Panc1 (cell line): ENCODE measurements at regions not wholly inside any gene's neighbourhood (a gene's known extent, or its start where the extent isn't known, plus 50 kb on each side); places are given as distances from the start of the nearest gene placed in this dataset.

Experiments used
- ATAC-seq: fragments of 200-7000 bp; cut with Tn5 transposase; 2 replicates; pipeline ENCODE4 v1.9.1; 2020; ENCODE audit warnings: mild to moderate bottlenecking, moderate library complexity
- BruUV-seq: library from RNA; stranded (reverse); fragments of 400-500 nt; replicated peaks from 2 replicates; lab custom pipeline; 2021; lab: Mats Ljungman, UMichigan
- CTCF ChIA-PET: fragments of 300-600 bp; sonication (Branson Sonifier 250); formaldehyde crosslinking; loops from one replicate; lab custom pipeline; 2022; ENCODE audit warnings: antibody characterized with exemption; lab: Charles Lee
- POLR2A ChIA-PET: fragments of 300-600 bp; sonication (Branson Sonifier 250); formaldehyde crosslinking; loops from one replicate; lab custom pipeline; 2022; ENCODE audit warnings: antibody characterized with exemption; lab: Charles Lee
- DNase-seq: peaks from one replicate; pipeline ENCODE4 v3.0.0-alpha.2; 2010; ENCODE audit warnings: low read depth, low spot score
- H3K27ac ChIP-seq: 2 replicates; pipeline ENCODE4 v1.5.1; 2011; ENCODE audit warnings: mild to moderate bottlenecking, low read length, inconsistent platforms
- H3K27me3 ChIP-seq: fragments of 200-500 bp; sonication (Bioruptor generic); 2 replicates; pipeline ENCODE4 v1.6.0; 2014; ENCODE audit warnings: low read length, inconsistent platforms; ENCODE audit not compliant: control insufficient read depth, insufficient read depth
- H3K36me3 ChIP-seq: fragments of 200-500 bp; sonication (Bioruptor generic); 2 replicates; pipeline ENCODE4 v1.5.1; 2014; ENCODE audit warnings: inconsistent platforms, mild to moderate bottlenecking, low read length, moderate library complexity; ENCODE audit not compliant: control insufficient read depth, insufficient read depth
- H3K4me1 ChIP-seq: 2 replicates; pipeline ENCODE4 v1.5.1; 2011; ENCODE audit warnings: inconsistent platforms, mild to moderate bottlenecking, low read length, moderate library complexity; ENCODE audit not compliant: control insufficient read depth, insufficient read depth
- H3K4me3 ChIP-seq, 2 experiments: 2 replicates each; pipeline ENCODE4 v1.5.1; 2011 to 2012; ENCODE audit warnings: low read depth in 2 of 2, low read length in 2 of 2, mild to moderate bottlenecking in 2 of 2, inconsistent platforms in 1 of 2, moderate library complexity in 1 of 2
- H3K9me3 ChIP-seq: fragments of 200-500 bp; sonication (Bioruptor generic); 2 replicates; pipeline ENCODE4 v1.5.1; 2014; ENCODE audit warnings: low read depth, mild to moderate bottlenecking, inconsistent platforms, low read length, moderate library complexity; ENCODE audit not compliant: control insufficient read depth, insufficient read depth
- CTCF ChIP-seq: fragments of 450-650 bp; IDR thresholded peaks from 2 replicates; pipeline ENCODE4 v1.5.1; 2017; ENCODE audit warnings: mild to moderate bottlenecking
- POLR2AphosphoS5 ChIP-seq: IDR thresholded peaks from 2 replicates; pipeline ENCODE4 v1.6.1; 2012; ENCODE audit warnings: mild to moderate bottlenecking, low read depth, low read length, moderate library complexity
- REST ChIP-seq, 2 experiments: IDR thresholded peaks; 2 replicates each; pipeline ENCODE4 v1.6.1; 2011 to 2012; ENCODE audit warnings: low read depth in 2 of 2, control low read depth in 1 of 2, low read length in 1 of 2, mild to moderate bottlenecking in 1 of 2, moderate library complexity in 1 of 2; ENCODE audit not compliant: insufficient read depth in 1 of 2
- SIN3A ChIP-seq: IDR thresholded peaks from 2 replicates; pipeline ENCODE4 v1.6.1; 2012; ENCODE audit warnings: low read depth, mild to moderate bottlenecking, low read length, moderate library complexity, borderline replicate concordance; ENCODE audit not compliant: insufficient read depth
- TCF7L2 ChIP-seq: IDR thresholded peaks from 2 replicates; pipeline ENCODE4 v1.6.1; 2011; ENCODE audit warnings: mild to moderate bottlenecking, low read depth, low read length, inconsistent platforms
- in situ Hi-C: cut with HindIII; loops from 2 replicates; pipeline ENCODE4 v1.10.0; 2016; ENCODE audit warnings: low sequenced_read_pairs, low pct_unique_long_range_greater_than_20kb
- intact Hi-C: fragments of 100-400 bp; cut with micrococcal nuclease; formaldehyde crosslinking; loops from one replicate; pipeline ENCODE4 v1.10.0; 2022; ENCODE audit not compliant: unreplicated experiment

- in situ Hi-C loops (no loop called here), intact Hi-C loops (no loop called here)
- no peak overlapping the region for H3K27ac ChIP-seq
- no TSS peak for BruUV-seq
- ChIA-PET CTCF (no interaction called here), POLR2A (no interaction called here)
- H3K9me3 ChIP-seq: no peaks in the 10 kb centered on the region
- H3K36me3 ChIP-seq: no peaks in the 10 kb centered on the region
- H3K4me1 ChIP-seq: no peaks in the 10 kb centered on the region
- ATAC-seq (no peak), DNase-seq (no peak)
- no peak overlapping the region for H3K4me3 ChIP-seq
- TF ChIP-seq CTCF (no peak), POLR2AphosphoS5 (no peak), TCF7L2 (no peak), REST (IDR thresholded peaks at IDR 0.05; ENCODE audit: insufficient read depth in 1 of 2, low read depth in 2 of 2, low read length in 1 of 2) (no peak), SIN3A (no peak)
- no peaks in the 10 kb centered on the region for H3K27me3 ChIP-seq
These were observed 170.4 kb upstream of the HS3ST1 start for GRCh38 chr4:11599064-11599463.

GRCh38 chr4:11598591-11598990, 169.9 kb upstream of the HS3ST1 start:
- Histone ChIP-seq H3K4me3 (no peak overlapping the region), H3K4me1 (no peaks in the 10 kb centered on the region), H3K9me3 (no peaks in the 10 kb centered on the region), H3K36me3 (no peaks in the 10 kb centered on the region), H3K27ac (no peak overlapping the region), H3K27me3 (no peaks in the 10 kb centered on the region)
- ChIA-PET POLR2A (no interaction called here), CTCF (no interaction called here)
- in situ Hi-C loops (no loop called here), intact Hi-C loops (no loop called here)
- BruUV-seq: no TSS peak
- TF ChIP-seq POLR2AphosphoS5: no peak
- TF ChIP-seq REST (IDR thresholded peaks at IDR 0.05; ENCODE audit: insufficient read depth in 1 of 2, low read depth in 2 of 2, low read length in 1 of 2): no peak
- no peak for TF ChIP-seq TCF7L2
- no peak for TF ChIP-seq SIN3A
- no peak for TF ChIP-seq CTCF
- DNase-seq: no peak
- ATAC-seq: no peak
